PC-3 (cell line): ENCODE measurements at regions not wholly inside any gene's neighbourhood (a gene's known extent, or its start where the extent isn't known, plus 50 kb on each side); places are given as distances from the start of the nearest gene placed in this dataset.

Experiments used
- EZH2 ChIP-seq: fragments of 300-600 bp; sonication (generic); IDR thresholded peaks from one replicate; pipeline ENCODE4 v1.6.1; 2017; ENCODE audit warnings: antibody characterized with exemption, mild to moderate bottlenecking, low read length; ENCODE audit not compliant: unreplicated experiment
- EZH2phosphoT487 ChIP-seq: fragments of 300-600 bp; sonication (generic); IDR thresholded peaks from 2 replicates; pipeline ENCODE4 v1.6.1; 2018; ENCODE audit warnings: mild to moderate bottlenecking, antibody characterized with exemption, low read length, borderline replicate concordance

DNA sequence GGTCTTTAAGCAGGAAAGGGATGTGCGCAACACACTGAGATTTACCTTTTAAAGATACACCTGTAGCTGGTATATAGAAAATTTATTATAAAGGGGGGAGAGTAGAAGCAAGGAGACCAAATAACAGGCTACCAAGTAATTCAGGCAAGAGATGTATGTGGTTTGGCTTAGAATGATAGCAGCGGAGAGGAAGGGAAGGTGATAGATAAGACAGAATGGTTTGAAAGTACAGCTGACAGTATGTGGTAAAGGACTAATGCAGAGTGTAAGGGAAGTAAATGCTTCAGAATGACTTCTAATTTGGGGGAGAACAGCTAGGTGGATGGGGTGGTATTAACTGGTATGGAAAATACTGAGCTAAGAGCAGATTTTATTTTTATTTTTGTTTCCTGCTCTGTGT is 308.9 kb downstream of the ANTXR2 start:
- TF ChIP-seq EZH2 (no peak), EZH2phosphoT487 (no peak)
